Endothelial cell of umbilical vein (primary cell): ENCODE measurements at regions not wholly inside any gene's neighbourhood (a gene's known extent, or its start where the extent isn't known, plus 50 kb on each side); places are given as distances from the start of the nearest gene placed in this dataset.

Source experiments
- EZH2 ChIP-seq: IDR thresholded peaks from 2 replicates; pipeline ENCODE4 v1.6.1; 2012; ENCODE audit warnings: borderline replicate concordance, low read depth, mild to moderate bottlenecking, moderate library complexity, low read length, inconsistent platforms; ENCODE audit not compliant: severe bottlenecking
- MAX ChIP-seq: IDR thresholded peaks from 2 replicates; pipeline ENCODE4 v1.6.1; 2011; ENCODE audit not compliant: insufficient read depth, insufficient read length
- POLR2A ChIP-seq: IDR thresholded peaks from 2 replicates; pipeline ENCODE4 v1.6.1; 2012; ENCODE audit warnings: low read depth, mild to moderate bottlenecking, control low read depth, low read length
- TF ChIP-seq, protein P1 (sequence below), 2 donors: IDR thresholded peaks; 1 replicate in 1 of 2; 2 replicates in 1 of 2; pipeline ENCODE4 v1.5.1; 2011; ENCODE audit warnings: low read length in 2 of 2, mild to moderate bottlenecking in 2 of 2, moderate library complexity in 2 of 2, control low read depth in 1 of 2, inconsistent platforms in 1 of 2, low read depth in 1 of 2; ENCODE audit not compliant: insufficient read depth in 1 of 2; ENCODE audit errors: extremely low read depth in 1 of 2

GRCh38 chr21:26405735-26406361 is 167.2 kb downstream of the CYYR1 start:
- no peak for TF ChIP-seq MAX
- TF ChIP-seq EZH2: no peak
- TF ChIP-seq, protein P1, sequence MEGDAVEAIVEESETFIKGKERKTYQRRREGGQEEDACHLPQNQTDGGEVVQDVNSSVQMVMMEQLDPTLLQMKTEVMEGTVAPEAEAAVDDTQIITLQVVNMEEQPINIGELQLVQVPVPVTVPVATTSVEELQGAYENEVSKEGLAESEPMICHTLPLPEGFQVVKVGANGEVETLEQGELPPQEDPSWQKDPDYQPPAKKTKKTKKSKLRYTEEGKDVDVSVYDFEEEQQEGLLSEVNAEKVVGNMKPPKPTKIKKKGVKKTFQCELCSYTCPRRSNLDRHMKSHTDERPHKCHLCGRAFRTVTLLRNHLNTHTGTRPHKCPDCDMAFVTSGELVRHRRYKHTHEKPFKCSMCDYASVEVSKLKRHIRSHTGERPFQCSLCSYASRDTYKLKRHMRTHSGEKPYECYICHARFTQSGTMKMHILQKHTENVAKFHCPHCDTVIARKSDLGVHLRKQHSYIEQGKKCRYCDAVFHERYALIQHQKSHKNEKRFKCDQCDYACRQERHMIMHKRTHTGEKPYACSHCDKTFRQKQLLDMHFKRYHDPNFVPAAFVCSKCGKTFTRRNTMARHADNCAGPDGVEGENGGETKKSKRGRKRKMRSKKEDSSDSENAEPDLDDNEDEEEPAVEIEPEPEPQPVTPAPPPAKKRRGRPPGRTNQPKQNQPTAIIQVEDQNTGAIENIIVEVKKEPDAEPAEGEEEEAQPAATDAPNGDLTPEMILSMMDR (IDR thresholded peaks at IDR 0.05; ENCODE audit: extremely low read depth in 1 of 2, insufficient read depth in 1 of 2, low read depth in 1 of 2, low read length in 2 of 2): no peak
- TF ChIP-seq POLR2A: no peak
